Calu3 (cell line): ENCODE measurements at regions not wholly inside any gene's neighbourhood (a gene's known extent, or its start where the extent isn't known, plus 50 kb on each side); places are given as distances from the start of the nearest gene placed in this dataset.

ENCODE experiments used
- BruUV-seq: library from RNA; stranded (reverse); fragments of 400-500 nt; replicated peaks from 2 replicates; lab custom pipeline; 2021; lab: Mats Ljungman, UMichigan
- CTCF ChIA-PET: fragments of 300-600 bp; sonication (Branson Sonifier 250); formaldehyde crosslinking; loops from one replicate; lab custom pipeline; 2022; ENCODE audit warnings: antibody characterized with exemption; lab: Charles Lee
- DNase-seq: peaks from one replicate; pipeline ENCODE4 v3.0.0; 2022
- H3K27ac Mint-ChIP-seq: one replicate; pipeline ENCODE4 v1.8.0; 2022; ENCODE audit warnings: mixed read lengths; ENCODE audit not compliant: unreplicated experiment
- H3K27me3 Mint-ChIP-seq: one replicate; pipeline ENCODE4 v1.8.0; 2022; ENCODE audit warnings: mixed read lengths; ENCODE audit not compliant: unreplicated experiment
- H3K36me3 Mint-ChIP-seq: one replicate; pipeline ENCODE4 v1.8.0; 2022; ENCODE audit warnings: mild to moderate bottlenecking, moderate library complexity, mixed read lengths; ENCODE audit not compliant: insufficient read depth, unreplicated experiment
- H3K4me1 Mint-ChIP-seq: one replicate; pipeline ENCODE4 v1.8.0; 2022; ENCODE audit warnings: mild to moderate bottlenecking, low read depth, mixed read lengths; ENCODE audit not compliant: unreplicated experiment
- H3K4me3 Mint-ChIP-seq: one replicate; pipeline ENCODE4 v1.8.0; 2022; ENCODE audit warnings: mild to moderate bottlenecking, low read depth, moderate library complexity, mixed read lengths; ENCODE audit not compliant: unreplicated experiment
- H3K9me3 Mint-ChIP-seq: one replicate; pipeline ENCODE4 v1.8.0; 2022; ENCODE audit warnings: low read depth, mixed read lengths; ENCODE audit not compliant: unreplicated experiment
- CTCF ChIP-seq: fragments of 200-600 bp; IDR thresholded peaks from one replicate; pipeline ENCODE4 v1.8.0; 2022; ENCODE audit warnings: antibody characterized with exemption; ENCODE audit not compliant: unreplicated experiment
- intact Hi-C: fragments of 100-400 bp; cut with micrococcal nuclease; formaldehyde crosslinking; loops from one replicate; pipeline ENCODE4 v1.10.0; 2022; ENCODE audit not compliant: unreplicated experiment

GRCh38 chr12:20184514-20184913 is 183.8 kb upstream of the PDE3A start:
- peaks cover 16% of the 10 kb centered on the region for H3K4me1 Mint-ChIP-seq
- no TSS peak for BruUV-seq
- H3K27ac Mint-ChIP-seq: no peak overlapping the region
- H3K36me3 Mint-ChIP-seq: no peaks in the 10 kb centered on the region
- no peaks in the 10 kb centered on the region for H3K27me3 Mint-ChIP-seq
- no peak for DNase-seq
- CTCF ChIA-PET: no interaction called here
- no peak for TF ChIP-seq CTCF
- intact Hi-C loops: no loop called here
- no peak overlapping the region for H3K4me3 Mint-ChIP-seq
- no peaks in the 10 kb centered on the region for H3K9me3 Mint-ChIP-seq

- no peak for DNase-seq
- H3K4me3 Mint-ChIP-seq: no peak overlapping the region
- no peaks in the 10 kb centered on the region for H3K9me3 Mint-ChIP-seq
- intact Hi-C loops: no loop called here
- no peaks in the 10 kb centered on the region for H3K36me3 Mint-ChIP-seq
- TF ChIP-seq CTCF: no peak
- H3K27ac Mint-ChIP-seq: no peak overlapping the region
- no TSS peak for BruUV-seq
- CTCF ChIA-PET: no interaction called here
- no peaks in the 10 kb centered on the region for H3K27me3 Mint-ChIP-seq
- peaks cover 18% of the 10 kb centered on the region for H3K4me1 Mint-ChIP-seq
These were observed 180.9 kb upstream of the PDE3A start for GRCh38 chr12:20187456-20187855.

GRCh38 chr12:20188930-20189653 is 179.2 kb upstream of the PDE3A start:
- BruUV-seq: no TSS peak
- TF ChIP-seq CTCF: no peak
- Mint-ChIP-seq H3K27ac (no peak overlapping the region), H3K9me3 (no peaks in the 10 kb centered on the region), H3K27me3 (no peaks in the 10 kb centered on the region), H3K36me3 (no peaks in the 10 kb centered on the region), H3K4me1 (peaks cover 7% of the 10 kb centered on the region), H3K4me3 (no peak overlapping the region)
- CTCF ChIA-PET: interaction anchor here (0.5 kb wide), 1 partner anchor 276 kb away, joined by 8 read pairs; no protein-coding TSS in a partner anchor
- DNase-seq: no peak
- intact Hi-C loops: no loop called here

GRCh38 chr12:20189767-20190166 is 178.6 kb upstream of the PDE3A start:
- intact Hi-C loops: no loop called here
- H3K9me3 Mint-ChIP-seq: no peaks in the 10 kb centered on the region
- no TSS peak for BruUV-seq
- peaks cover 7% of the 10 kb centered on the region for H3K4me1 Mint-ChIP-seq
- no peak overlapping the region for H3K4me3 Mint-ChIP-seq
- no peaks in the 10 kb centered on the region for H3K36me3 Mint-ChIP-seq
- CTCF ChIA-PET: no interaction called here
- no peak for DNase-seq
- TF ChIP-seq CTCF: no peak
- H3K27me3 Mint-ChIP-seq: no peaks in the 10 kb centered on the region
- no peak overlapping the region for H3K27ac Mint-ChIP-seq
